Esophagus muscularis mucosa (tissue), 4 donors: ENCODE measurements at regions not wholly inside any gene's neighbourhood (a gene's known extent, or its start where the extent isn't known, plus 50 kb on each side); places are given as distances from the start of the nearest gene placed in this dataset.

Experiments
- DNase-seq: peaks from one replicate; pipeline ENCODE4 v3.0.0-alpha.2; 2017; ENCODE audit errors: extremely low spot score
- H3K27ac ChIP-seq, 4 donors: fragments of 200-600 bp; sonication (generic); replicated peaks in 1 of 4; 1 replicate in 3 of 4; 2 replicates in 1 of 4; pipeline ENCODE4 v1.5.1; 2016 to 2019; ENCODE audit warnings: mild to moderate bottlenecking in 1 of 4
- H3K27me3 ChIP-seq, 4 donors: fragments of 200-600 bp; sonication (generic); one replicate each; pipeline versions ENCODE4 v1.5.1 to v1.6.0; 2016 to 2019
- H3K36me3 ChIP-seq, 4 donors: fragments of 200-600 bp; sonication (generic); one replicate each; pipeline ENCODE4 v1.5.1; 2016 to 2019
- H3K4me1 ChIP-seq, 4 donors: fragments of 200-600 bp; sonication (generic); one replicate each; pipeline ENCODE4 v1.5.1; 2016 to 2019
- H3K4me3 ChIP-seq, 4 donors: fragments of 200-600 bp; sonication (generic); 1 replicate in 2 of 4; 2 replicates in 2 of 4; pipeline ENCODE4 v1.5.1; 2016 to 2019; ENCODE audit warnings: mild to moderate bottlenecking in 4 of 4, moderate library complexity in 1 of 4
- H3K9me3 ChIP-seq, 4 donors: fragments of 200-600 bp; sonication (generic); 1 replicate in 3 of 4; 2 replicates in 1 of 4; pipeline ENCODE4 v1.5.1; 2016 to 2019
- CTCF ChIP-seq, 3 experiments: fragments of 200-600 bp in 2 of 3; fragments of 450-650 bp in 1 of 3; sonication (generic) in 2 of 3; IDR thresholded peaks; one replicate each; pipeline ENCODE4 v1.5.1; 2017 to 2019; ENCODE audit warnings: antibody characterized with exemption in 3 of 3, mild to moderate bottlenecking in 2 of 3, moderate library complexity in 1 of 3
- EP300 ChIP-seq: sonication (generic); formaldehyde crosslinking; IDR thresholded peaks from one replicate; pipeline ENCODE4 v1.6.1; 2017; ENCODE audit warnings: antibody characterized with exemption
- POLR2A ChIP-seq: fragments of 450-650 bp; IDR thresholded peaks from one replicate; pipeline ENCODE4 v1.6.1; 2017; ENCODE audit warnings: antibody characterized with exemption, moderate library complexity, mild to moderate bottlenecking, low read depth
- POLR2AphosphoS5 ChIP-seq, 2 donors: sonication (generic); formaldehyde crosslinking; IDR thresholded peaks; one replicate each; pipeline ENCODE4 v1.6.1; 2017; ENCODE audit warnings: antibody characterized with exemption in 2 of 2
- WGBS: methylation state at CpG from one replicate; pipeline ENCODE4 v1.1.5; 2018; 5-methylcytosine and 5-hydroxymethylcytosine counted together
- intact Hi-C: fragments of 100-400 bp; cut with DNase I; formaldehyde crosslinking; loops from one replicate; pipeline ENCODE4 v1.15.1; 2023

- no peaks in the 10 kb centered on the region for H3K9me3 ChIP-seq
- no peaks in the 10 kb centered on the region for H3K4me1 ChIP-seq
- TF ChIP-seq EP300: no peak
- no peak for TF ChIP-seq CTCF (IDR thresholded peaks at IDR 0.05)
- no peak for TF ChIP-seq POLR2A
- no peak for TF ChIP-seq POLR2AphosphoS5 (IDR thresholded peaks at IDR 0.05)
- no peak overlapping the region for H3K4me3 ChIP-seq
- H3K36me3 ChIP-seq: no peaks in the 10 kb centered on the region
- WGBS: 85% methylated on average over 1 of the region's 1 CpG
- no peaks in the 10 kb centered on the region for H3K27me3 ChIP-seq
- intact Hi-C loops: no loop called here
- no peak for DNase-seq
- no peak overlapping the region for H3K27ac ChIP-seq
Observed at GRCh38 chr6:148173548-148173947, 169.1 kb upstream of the SASH1 start.

GRCh38 chr6:148175550-148176188, 167.0 kb upstream of the SASH1 start:
- no peaks in the 10 kb centered on the region for H3K4me1 ChIP-seq
- no peak overlapping the region for H3K4me3 ChIP-seq
- DNase-seq: no peak
- no peaks in the 10 kb centered on the region for H3K27me3 ChIP-seq
- no peaks in the 10 kb centered on the region for H3K9me3 ChIP-seq
- H3K27ac ChIP-seq: no peak overlapping the region
- TF ChIP-seq CTCF (IDR thresholded peaks at IDR 0.05) (no peak), EP300 (no peak), POLR2A (no peak), POLR2AphosphoS5 (IDR thresholded peaks at IDR 0.05) (no peak)
- WGBS: 81% methylated on average over 8 of the region's 8 CpGs
- intact Hi-C loops: loop anchor here (2.0 kb wide), 2 partner anchors 75 to 289 kb away; no protein-coding TSS in a partner anchor
- no peaks in the 10 kb centered on the region for H3K36me3 ChIP-seq

- Histone ChIP-seq H3K4me3 (no peak overlapping the region), H3K27ac (no peak overlapping the region), H3K9me3 (no peaks in the 10 kb centered on the region), H3K27me3 (no peaks in the 10 kb centered on the region), H3K4me1 (no peaks in the 10 kb centered on the region), H3K36me3 (no peaks in the 10 kb centered on the region)
- TF ChIP-seq POLR2A (no peak), CTCF (IDR thresholded peaks at IDR 0.05) (peak; percentile 72 to 86 (median 85))
- intact Hi-C loops: loop anchor here (2.0 kb wide), 2 partner anchors 73 to 287 kb away; no protein-coding TSS in a partner anchor
- WGBS: 70% methylated on average over 10 of the region's 10 CpGs
- DNase-seq: no peak
Observed at GRCh38 chr6:148177589-148178233, 164.9 kb upstream of the SASH1 start.

GRCh38 chr6:148179786-148180185, 162.9 kb upstream of the SASH1 start:
- DNase-seq: no peak
- 92% methylated on average over 1 of the region's 1 CpG for WGBS
- TF ChIP-seq POLR2A: no peak
- peak in 2 of 3 experiments; percentile 20 to 50 for TF ChIP-seq CTCF (IDR thresholded peaks at IDR 0.05)

GRCh38 chr6:148182378-148182777, 160.3 kb upstream of the SASH1 start:
- H3K27me3 ChIP-seq: no peaks in the 10 kb centered on the region
- H3K36me3 ChIP-seq: no peaks in the 10 kb centered on the region
- H3K9me3 ChIP-seq: no peaks in the 10 kb centered on the region
- no peaks in the 10 kb centered on the region for H3K4me1 ChIP-seq
- WGBS: 81% methylated on average over 4 of the region's 4 CpGs
- H3K4me3 ChIP-seq: no peak overlapping the region
- no peak for TF ChIP-seq CTCF (IDR thresholded peaks at IDR 0.05)
- no peak for TF ChIP-seq EP300
- TF ChIP-seq POLR2A: no peak
- no peak for TF ChIP-seq POLR2AphosphoS5 (IDR thresholded peaks at IDR 0.05)
- no peak for DNase-seq
- intact Hi-C loops: no loop called here
- H3K27ac ChIP-seq: no peak overlapping the region

More at GRCh38 chr6:148179786-148180185, 162.9 kb upstream of the SASH1 start:
- intact Hi-C loops: no loop called here
- Histone ChIP-seq H3K4me3 (no peak overlapping the region), H3K27ac (no peak overlapping the region), H3K9me3 (no peaks in the 10 kb centered on the region), H3K4me1 (no peaks in the 10 kb centered on the region), H3K27me3 (no peaks in the 10 kb centered on the region), H3K36me3 (no peaks in the 10 kb centered on the region)
